ENCODE measurements at regions not wholly inside any gene's neighbourhood (a gene's known extent, or its start where the extent isn't known, plus 50 kb on each side); places are given as distances from the start of the nearest gene placed in this dataset.

- TF ChIP-seq EZH2phosphoT487 (IDR thresholded peaks at IDR 0.05; ENCODE audit: borderline replicate concordance, low read length) (no peak), CTCF (IDR thresholded peaks at IDR 0.05; ENCODE audit: low read depth, low read length, poor library complexity, severe bottlenecking) (no peak)
These were observed 177.4 kb downstream of the SEC61B start for GRCh38 chr9:99399474-99399873.

GRCh38 chr9:99400184-99400731 lies 178.2 kb downstream of the SEC61B start:
- no peaks in the 10 kb centered on the region for H3K9me2 ChIP-seq (replicated peaks; ENCODE audit: control insufficient read depth, low read length)
- TF ChIP-seq CTCF (IDR thresholded peaks at IDR 0.05; ENCODE audit: low read depth, low read length, poor library complexity, severe bottlenecking) (no peak), EZH2phosphoT487 (IDR thresholded peaks at IDR 0.05; ENCODE audit: borderline replicate concordance, low read length) (no peak)
- no peak overlapping the region for H3K4me3 ChIP-seq (ENCODE audit: low read length)
- H3K36me3 ChIP-seq (ENCODE audit: control insufficient read depth, low read length) = no peaks in the 10 kb centered on the region
- H3K79me2 ChIP-seq (ENCODE audit: control insufficient read depth, low read length) = no peaks in the 10 kb centered on the region
- H3K4me2 ChIP-seq (ENCODE audit: low read length) = no peak overlapping the region
- H3K4me1 ChIP-seq (ENCODE audit: control insufficient read depth, low read length) = no peaks in the 10 kb centered on the region
- no peak overlapping the region for H3K27ac ChIP-seq (ENCODE audit: low read depth, low read length)
- H3F3A ChIP-seq (ENCODE audit: control insufficient read depth, insufficient read depth) = no peaks in the 10 kb centered on the region
- H3K27me3 ChIP-seq (ENCODE audit: control insufficient read depth, low read length) = no peaks in the 10 kb centered on the region
- H4K20me1 ChIP-seq (ENCODE audit: control insufficient read depth, insufficient read depth, low read depth, low read length) = no peaks in the 10 kb centered on the region
- H3K9me3 ChIP-seq (ENCODE audit: control insufficient read depth, insufficient read depth, low read length) = no peaks in the 10 kb centered on the region

More at GRCh38 chr9:99399474-99399873, 177.4 kb downstream of the SEC61B start:
- H3F3A ChIP-seq (ENCODE audit: control insufficient read depth, insufficient read depth) = no peaks in the 10 kb centered on the region
- H3K27ac ChIP-seq (ENCODE audit: low read depth, low read length) = no peak overlapping the region
- no peaks in the 10 kb centered on the region for H3K4me1 ChIP-seq (ENCODE audit: control insufficient read depth, low read length)
- H3K4me2 ChIP-seq (ENCODE audit: low read length) = no peak overlapping the region
- H3K36me3 ChIP-seq (ENCODE audit: control insufficient read depth, low read length) = no peaks in the 10 kb centered on the region
- H3K4me3 ChIP-seq (ENCODE audit: low read length) = no peak overlapping the region
- H3K9me3 ChIP-seq (ENCODE audit: control insufficient read depth, insufficient read depth, low read length) = no peaks in the 10 kb centered on the region
- no peaks in the 10 kb centered on the region for H4K20me1 ChIP-seq (ENCODE audit: control insufficient read depth, insufficient read depth, low read depth, low read length)
- H3K79me2 ChIP-seq (ENCODE audit: control insufficient read depth, low read length) = no peaks in the 10 kb centered on the region
- no peaks in the 10 kb centered on the region for H3K27me3 ChIP-seq (ENCODE audit: control insufficient read depth, low read length)
- H3K9me2 ChIP-seq (replicated peaks; ENCODE audit: control insufficient read depth, low read length) = no peaks in the 10 kb centered on the region

GRCh38 chr9:99401680-99402504 lies 179.8 kb downstream of the SEC61B start:
- H3K4me3 ChIP-seq (ENCODE audit: low read length) = no peak overlapping the region
- no peaks in the 10 kb centered on the region for H3K9me2 ChIP-seq (replicated peaks; ENCODE audit: control insufficient read depth, low read length)

More at GRCh38 chr9:99401680-99402504, 179.8 kb downstream of the SEC61B start:
- Histone ChIP-seq H3K27me3 (ENCODE audit: control insufficient read depth, low read length) (no peaks in the 10 kb centered on the region), H3F3A (ENCODE audit: control insufficient read depth, insufficient read depth) (no peaks in the 10 kb centered on the region), H3K79me2 (ENCODE audit: control insufficient read depth, low read length) (no peaks in the 10 kb centered on the region), H4K20me1 (ENCODE audit: control insufficient read depth, insufficient read depth, low read depth, low read length) (no peaks in the 10 kb centered on the region), H3K27ac (ENCODE audit: low read depth, low read length) (no peak overlapping the region), H3K9me3 (ENCODE audit: control insufficient read depth, insufficient read depth, low read length) (no peaks in the 10 kb centered on the region), H3K4me2 (ENCODE audit: low read length) (no peak overlapping the region), H3K4me1 (ENCODE audit: control insufficient read depth, low read length) (no peaks in the 10 kb centered on the region), H3K36me3 (ENCODE audit: control insufficient read depth, low read length) (no peaks in the 10 kb centered on the region)
- TF ChIP-seq CTCF (IDR thresholded peaks at IDR 0.05; ENCODE audit: low read depth, low read length, poor library complexity, severe bottlenecking) = no peak
- TF ChIP-seq EZH2phosphoT487 (IDR thresholded peaks at IDR 0.05; ENCODE audit: borderline replicate concordance, low read length) = no peak

Data from DOHH2 (cell line).